Osteoblast (primary cell): ENCODE measurements at regions not wholly inside any gene's neighbourhood (a gene's known extent, or its start where the extent isn't known, plus 50 kb on each side); places are given as distances from the start of the nearest gene placed in this dataset.

Experiments
- DNase-seq: peaks from one replicate; pipeline ENCODE4 v3.0.0; 2011; ENCODE audit warnings: low spot score, mixed read lengths; ENCODE audit not compliant: insufficient read length; ENCODE audit errors: missing footprints
- H2AFZ ChIP-seq: 2 replicates; pipeline ENCODE4 v1.6.0; 2011; ENCODE audit warnings: mild to moderate bottlenecking, low read length
- H3K27ac ChIP-seq: 2 replicates; pipeline ENCODE4 v1.5.1; 2011; ENCODE audit warnings: mild to moderate bottlenecking, low read depth, low read length, moderate library complexity
- H3K27me3 ChIP-seq: 2 replicates; pipeline ENCODE4 v1.6.0; 2012; ENCODE audit warnings: mild to moderate bottlenecking, control low read depth, inconsistent platforms, low read length, moderate library complexity; ENCODE audit not compliant: insufficient read depth
- H3K36me3 ChIP-seq: 2 replicates; pipeline ENCODE4 v1.5.1; 2011; ENCODE audit warnings: mild to moderate bottlenecking, low read length, control low read depth, moderate library complexity; ENCODE audit not compliant: insufficient read depth
- H3K4me1 ChIP-seq: 2 replicates; pipeline ENCODE4 v1.5.1; 2011; ENCODE audit warnings: mild to moderate bottlenecking, low read length, control low read depth, moderate library complexity; ENCODE audit not compliant: insufficient read depth
- H3K4me2 ChIP-seq: 2 replicates; pipeline ENCODE4 v1.6.0; 2011; ENCODE audit warnings: mild to moderate bottlenecking, low read length; ENCODE audit not compliant: insufficient read depth
- H3K4me3 ChIP-seq: fragments of 200-600 bp; sonication (generic); 3 replicates; pipeline ENCODE4 v1.5.1; 2012; ENCODE audit warnings: mild to moderate bottlenecking, low read length, inconsistent platforms; ENCODE audit not compliant: insufficient read depth
- H3K79me2 ChIP-seq: 2 replicates; pipeline ENCODE4 v1.6.0; 2012; ENCODE audit warnings: mild to moderate bottlenecking, low read length, control low read depth, inconsistent platforms; ENCODE audit not compliant: insufficient read depth
- H3K9me3 ChIP-seq: 2 replicates; pipeline ENCODE4 v1.5.1; 2011; ENCODE audit warnings: low read depth, low read length, control low read depth
- H4K20me1 ChIP-seq: 2 replicates; pipeline ENCODE4 v1.6.0; 2012; ENCODE audit warnings: mild to moderate bottlenecking, low read length, control low read depth; ENCODE audit not compliant: insufficient read depth
- TF ChIP-seq, protein P1 (sequence below): IDR thresholded peaks from 2 replicates; pipeline ENCODE4 v1.5.1; 2011; ENCODE audit warnings: mild to moderate bottlenecking, low read depth, low read length, moderate library complexity; ENCODE audit errors: extremely low read depth

DNA sequence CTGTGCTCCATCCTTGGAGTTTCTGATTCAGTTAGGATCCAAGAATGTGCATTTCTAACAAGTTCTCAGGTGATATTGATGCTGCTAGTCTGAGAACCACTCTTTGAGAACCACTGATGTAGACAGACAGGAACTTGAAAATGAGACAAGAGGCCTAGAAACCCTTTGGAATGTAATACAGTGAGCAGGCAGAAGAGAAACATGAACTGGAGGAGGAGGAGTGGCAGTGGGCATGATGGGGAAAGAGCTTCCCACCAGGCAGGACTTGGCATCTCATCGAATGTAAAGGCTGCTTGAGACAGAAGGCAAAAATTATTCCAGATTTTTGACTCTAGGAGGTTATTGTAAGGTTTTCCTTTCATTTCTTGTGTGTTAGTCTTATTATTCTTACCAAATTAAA, 295.8 kb upstream of the SGCD start:
- no peak overlapping the region for H3K4me2 ChIP-seq
- peaks cover 2% of the 10 kb centered on the region for H3K4me1 ChIP-seq
- TF ChIP-seq, protein P1, sequence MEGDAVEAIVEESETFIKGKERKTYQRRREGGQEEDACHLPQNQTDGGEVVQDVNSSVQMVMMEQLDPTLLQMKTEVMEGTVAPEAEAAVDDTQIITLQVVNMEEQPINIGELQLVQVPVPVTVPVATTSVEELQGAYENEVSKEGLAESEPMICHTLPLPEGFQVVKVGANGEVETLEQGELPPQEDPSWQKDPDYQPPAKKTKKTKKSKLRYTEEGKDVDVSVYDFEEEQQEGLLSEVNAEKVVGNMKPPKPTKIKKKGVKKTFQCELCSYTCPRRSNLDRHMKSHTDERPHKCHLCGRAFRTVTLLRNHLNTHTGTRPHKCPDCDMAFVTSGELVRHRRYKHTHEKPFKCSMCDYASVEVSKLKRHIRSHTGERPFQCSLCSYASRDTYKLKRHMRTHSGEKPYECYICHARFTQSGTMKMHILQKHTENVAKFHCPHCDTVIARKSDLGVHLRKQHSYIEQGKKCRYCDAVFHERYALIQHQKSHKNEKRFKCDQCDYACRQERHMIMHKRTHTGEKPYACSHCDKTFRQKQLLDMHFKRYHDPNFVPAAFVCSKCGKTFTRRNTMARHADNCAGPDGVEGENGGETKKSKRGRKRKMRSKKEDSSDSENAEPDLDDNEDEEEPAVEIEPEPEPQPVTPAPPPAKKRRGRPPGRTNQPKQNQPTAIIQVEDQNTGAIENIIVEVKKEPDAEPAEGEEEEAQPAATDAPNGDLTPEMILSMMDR = no peak
- H3K9me3 ChIP-seq = no peaks in the 10 kb centered on the region
- H3K27me3 ChIP-seq = no peaks in the 10 kb centered on the region
- H3K79me2 ChIP-seq = no peaks in the 10 kb centered on the region
- no peak overlapping the region for H3K4me3 ChIP-seq
- no peaks in the 10 kb centered on the region for H3K36me3 ChIP-seq
- no peak overlapping the region for H2AFZ ChIP-seq
- H3K27ac ChIP-seq = no peak overlapping the region
- H4K20me1 ChIP-seq = no peaks in the 10 kb centered on the region
- DNase-seq = no peak

DNA sequence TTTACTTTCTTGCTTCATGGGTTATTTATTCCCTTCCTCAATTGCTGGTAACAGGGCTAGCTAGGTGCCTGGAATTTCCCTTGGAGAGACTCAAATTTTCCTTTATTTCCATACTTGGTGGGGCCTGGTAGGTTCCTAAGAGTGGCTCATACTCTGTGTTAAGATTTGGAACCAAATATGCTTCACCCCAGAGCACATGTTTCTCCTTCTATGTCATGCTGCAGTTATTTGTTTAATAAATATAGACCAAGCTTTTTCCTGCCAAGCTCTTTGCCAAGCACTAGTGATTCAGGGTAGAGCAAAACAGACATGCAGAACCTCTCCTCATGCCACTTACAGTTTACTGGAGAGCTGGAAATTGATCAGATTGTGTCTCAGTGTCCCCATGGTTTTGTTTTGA, 290.3 kb upstream of the SGCD start:
- H3K4me1 ChIP-seq = peaks cover 4% of the 10 kb centered on the region
- TF ChIP-seq, protein P1 = no peak
- no peaks in the 10 kb centered on the region for H3K27me3 ChIP-seq
- H3K36me3 ChIP-seq = no peaks in the 10 kb centered on the region
- no peaks in the 10 kb centered on the region for H4K20me1 ChIP-seq
- H3K4me2 ChIP-seq = no peak overlapping the region
- H3K9me3 ChIP-seq = no peaks in the 10 kb centered on the region
- no peaks in the 10 kb centered on the region for H3K79me2 ChIP-seq
- no peak overlapping the region for H3K4me3 ChIP-seq
- H2AFZ ChIP-seq = no peak overlapping the region
- DNase-seq = no peak
- no peak overlapping the region for H3K27ac ChIP-seq

DNA sequence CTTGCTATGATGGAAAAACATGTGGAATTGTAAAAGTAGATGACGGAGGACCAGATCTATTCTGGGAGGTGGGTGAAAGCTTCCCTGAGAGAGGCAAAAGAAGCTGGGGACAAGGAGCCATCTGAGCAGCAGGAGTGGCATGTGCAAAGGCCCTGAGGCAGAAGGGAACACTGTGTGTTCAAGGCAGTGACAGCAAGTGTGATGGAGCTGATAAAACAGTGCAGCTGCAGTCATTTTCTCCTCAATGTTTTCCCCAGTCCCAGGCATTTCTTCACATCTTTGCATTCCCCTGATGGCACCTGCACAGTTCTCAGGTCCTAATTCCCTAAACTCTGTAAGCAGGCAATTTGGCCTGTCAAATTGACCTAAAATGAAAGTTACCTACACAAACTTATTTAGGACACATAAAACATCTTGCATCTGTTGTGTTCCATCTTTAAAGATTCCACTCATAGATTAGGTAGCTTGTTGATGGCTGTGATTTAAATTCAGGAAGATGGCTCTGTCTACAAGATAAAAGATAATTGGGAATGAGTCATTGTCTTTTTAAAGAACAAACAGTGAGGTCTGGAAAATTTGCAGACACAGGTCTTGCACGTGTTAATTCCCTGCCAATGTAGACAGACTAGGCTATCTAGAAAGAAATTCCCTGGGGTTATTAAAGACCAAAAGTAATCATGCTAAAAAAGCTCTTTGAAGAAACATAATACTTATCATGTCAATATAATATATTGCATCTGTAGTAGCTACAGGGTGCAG, 289.6 kb upstream of the SGCD start:
- TF ChIP-seq, protein P1 = no peak
- no peaks in the 10 kb centered on the region for H3K79me2 ChIP-seq
- no peak overlapping the region for H3K4me3 ChIP-seq
- H2AFZ ChIP-seq = no peak overlapping the region
- H3K36me3 ChIP-seq = no peaks in the 10 kb centered on the region
- H4K20me1 ChIP-seq = no peaks in the 10 kb centered on the region
- no peak for DNase-seq
- H3K27ac ChIP-seq = no peak overlapping the region
- no peaks in the 10 kb centered on the region for H3K27me3 ChIP-seq
- no peak overlapping the region for H3K4me2 ChIP-seq
- no peaks in the 10 kb centered on the region for H3K9me3 ChIP-seq
- peaks cover 4% of the 10 kb centered on the region for H3K4me1 ChIP-seq

DNA sequence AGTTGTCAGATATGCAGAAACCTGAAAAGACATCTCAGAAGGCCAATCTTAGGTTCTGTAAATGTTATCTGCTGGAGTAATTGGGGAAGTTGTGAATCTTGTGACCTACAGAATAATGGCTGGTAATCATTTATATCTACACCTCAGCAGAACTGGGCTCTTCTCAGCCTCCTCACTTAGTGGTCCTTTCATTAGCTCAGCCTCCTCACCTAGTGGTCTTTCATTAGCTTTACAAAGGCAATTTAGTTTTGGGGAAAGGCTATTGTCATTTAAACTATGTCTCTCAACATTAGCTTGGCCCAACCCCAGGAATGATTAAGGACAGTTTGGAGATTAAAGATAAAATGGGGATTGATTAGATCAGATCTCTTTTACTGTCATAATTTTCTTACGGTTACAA, 284.2 kb upstream of the SGCD start:
- H3K27me3 ChIP-seq = no peaks in the 10 kb centered on the region
- H3K4me1 ChIP-seq = no peaks in the 10 kb centered on the region
- no peaks in the 10 kb centered on the region for H3K79me2 ChIP-seq
- no peaks in the 10 kb centered on the region for H4K20me1 ChIP-seq
- no peak overlapping the region for H3K27ac ChIP-seq
- no peaks in the 10 kb centered on the region for H3K9me3 ChIP-seq
- H2AFZ ChIP-seq = no peak overlapping the region
- no peak overlapping the region for H3K4me3 ChIP-seq
- TF ChIP-seq, protein P1 = no peak
- H3K4me2 ChIP-seq = no peak overlapping the region
- no peaks in the 10 kb centered on the region for H3K36me3 ChIP-seq
- DNase-seq = peak; percentile 59
